ENCODE measurements at regions not wholly inside any gene's neighbourhood (a gene's known extent, or its start where the extent isn't known, plus 50 kb on each side); places are given as distances from the start of the nearest gene placed in this dataset.
"Not testable (repeated sequence)": the region's sequence is repeated elsewhere in the genome, so short reads cannot be mapped to it uniquely, and the experiment has no call there.

DNA sequence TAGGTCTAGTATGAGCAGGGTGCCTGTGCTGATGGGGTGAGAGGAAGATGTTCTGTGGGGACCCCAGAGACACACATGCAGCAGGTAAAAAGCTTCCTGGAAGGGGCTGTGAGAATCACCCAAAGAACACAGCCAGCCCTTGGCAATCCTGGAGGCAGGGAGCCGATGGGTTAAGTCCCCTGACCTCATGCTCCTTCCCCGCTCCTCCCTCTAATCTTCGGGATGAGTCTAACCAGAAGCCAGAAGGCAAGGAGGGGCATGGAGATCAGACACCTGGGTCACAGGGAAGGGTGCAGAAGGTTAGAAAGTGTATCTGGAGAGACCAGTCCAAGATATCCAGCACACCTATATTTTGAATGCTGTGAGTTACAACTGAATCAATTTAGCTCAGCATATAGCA, 274.1 kb upstream of the PAPPA start:
- TF ChIP-seq, protein P1, sequence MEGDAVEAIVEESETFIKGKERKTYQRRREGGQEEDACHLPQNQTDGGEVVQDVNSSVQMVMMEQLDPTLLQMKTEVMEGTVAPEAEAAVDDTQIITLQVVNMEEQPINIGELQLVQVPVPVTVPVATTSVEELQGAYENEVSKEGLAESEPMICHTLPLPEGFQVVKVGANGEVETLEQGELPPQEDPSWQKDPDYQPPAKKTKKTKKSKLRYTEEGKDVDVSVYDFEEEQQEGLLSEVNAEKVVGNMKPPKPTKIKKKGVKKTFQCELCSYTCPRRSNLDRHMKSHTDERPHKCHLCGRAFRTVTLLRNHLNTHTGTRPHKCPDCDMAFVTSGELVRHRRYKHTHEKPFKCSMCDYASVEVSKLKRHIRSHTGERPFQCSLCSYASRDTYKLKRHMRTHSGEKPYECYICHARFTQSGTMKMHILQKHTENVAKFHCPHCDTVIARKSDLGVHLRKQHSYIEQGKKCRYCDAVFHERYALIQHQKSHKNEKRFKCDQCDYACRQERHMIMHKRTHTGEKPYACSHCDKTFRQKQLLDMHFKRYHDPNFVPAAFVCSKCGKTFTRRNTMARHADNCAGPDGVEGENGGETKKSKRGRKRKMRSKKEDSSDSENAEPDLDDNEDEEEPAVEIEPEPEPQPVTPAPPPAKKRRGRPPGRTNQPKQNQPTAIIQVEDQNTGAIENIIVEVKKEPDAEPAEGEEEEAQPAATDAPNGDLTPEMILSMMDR (IDR thresholded peaks at IDR 0.05; ENCODE audit: low read depth, low read length), result no peak
- no peak for DNase-seq (ENCODE audit: extremely low read depth, low read depth)

DNA sequence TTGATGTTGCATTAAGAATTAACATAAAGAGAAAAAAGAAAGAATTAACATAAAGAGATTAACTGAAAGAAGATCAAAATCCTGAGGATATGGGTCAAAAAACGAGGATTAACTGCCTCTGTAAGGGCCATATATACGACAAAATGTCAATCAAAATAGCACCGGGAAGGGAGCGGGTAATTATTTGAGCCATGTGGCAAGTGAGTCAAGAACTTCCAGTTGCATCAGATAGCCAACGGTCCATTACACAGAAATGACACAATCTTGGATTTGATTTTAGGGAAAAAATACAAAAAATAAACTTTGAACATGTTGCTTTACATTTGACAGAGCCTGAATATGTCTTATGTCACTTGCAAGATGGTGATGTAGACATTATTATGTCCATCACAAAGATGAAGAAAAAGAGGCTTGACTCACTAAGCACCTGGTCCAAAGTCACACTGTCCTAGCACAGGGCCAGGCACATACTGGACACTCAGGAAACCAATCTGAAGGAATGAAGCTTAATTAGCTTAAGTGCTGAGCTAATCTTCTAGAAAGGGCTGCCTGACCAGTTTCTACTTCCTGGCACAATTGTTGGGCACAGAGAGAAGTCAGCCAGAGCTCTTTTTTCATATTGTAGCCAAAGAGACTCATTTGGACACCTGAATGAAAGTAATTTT, 273.2 kb upstream of the PAPPA start:
- TF ChIP-seq, protein P1 (IDR thresholded peaks at IDR 0.05; ENCODE audit: low read depth, low read length), result no peak
- DNase-seq (ENCODE audit: extremely low read depth, low read depth), result no peak

DNA sequence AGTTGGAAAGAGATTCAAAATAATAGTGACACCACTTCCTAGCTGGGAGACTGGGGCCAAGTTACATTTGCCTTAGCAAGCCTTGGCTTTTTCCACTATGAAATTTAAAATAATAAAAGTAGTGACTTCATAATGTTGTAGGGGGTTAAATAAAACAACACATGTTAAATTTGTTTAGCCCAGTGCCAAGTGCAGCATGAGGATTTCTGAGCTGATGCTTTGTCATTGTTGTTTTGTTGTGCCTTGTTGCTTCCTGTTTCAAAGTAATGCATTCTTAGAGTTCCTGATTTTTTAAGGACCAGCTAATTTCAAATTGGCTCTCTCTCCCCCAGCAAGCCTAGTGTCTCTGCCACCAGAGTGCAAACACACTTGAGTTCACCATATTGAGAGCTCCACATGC, 270.7 kb upstream of the PAPPA start:
- peak; percentile 27 for DNase-seq (ENCODE audit: extremely low read depth, low read depth)

DNA sequence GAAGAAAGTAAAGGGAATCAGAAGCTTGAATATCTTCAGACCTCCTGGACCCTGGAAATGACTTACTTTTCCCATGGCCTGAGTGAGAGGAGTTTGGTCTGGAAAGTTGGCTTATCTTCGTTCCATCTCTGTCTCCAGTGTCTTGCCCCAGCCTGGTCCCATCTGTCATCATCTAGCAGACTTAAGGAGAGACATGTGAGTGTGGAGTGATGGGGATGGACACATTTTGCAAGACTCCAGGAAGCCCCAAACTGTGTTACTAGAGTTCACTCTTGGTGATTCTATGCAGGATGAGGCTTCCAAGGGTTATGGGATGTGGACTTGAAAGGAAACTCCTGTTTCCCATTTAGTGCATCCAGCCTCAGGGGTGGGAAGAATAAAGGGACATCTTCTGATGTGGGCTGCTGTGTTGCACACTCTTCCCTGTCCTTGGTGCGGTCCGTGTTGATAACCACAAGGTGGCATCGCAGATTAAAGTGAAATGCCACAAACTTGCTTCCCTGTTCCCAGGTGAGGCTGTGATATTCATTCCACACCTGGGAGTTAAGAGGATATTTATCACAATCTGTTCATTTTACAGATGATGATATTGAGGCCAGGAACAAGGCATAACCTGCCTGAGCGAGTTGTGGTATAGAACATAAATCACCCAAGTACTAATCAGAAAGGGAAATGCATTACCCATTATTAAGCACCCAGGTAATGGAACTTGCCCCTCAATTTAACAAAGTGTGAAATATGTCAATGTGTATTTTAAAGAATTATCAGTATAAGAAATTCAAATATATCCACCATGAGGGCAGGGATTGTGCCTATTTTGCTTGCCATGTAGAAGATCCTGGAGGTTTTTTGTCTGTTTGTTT, 269.9 kb upstream of the PAPPA start:
- TF ChIP-seq, protein P1 (IDR thresholded peaks at IDR 0.05; ENCODE audit: low read depth, low read length), result peak; percentile 66
- DNase-seq (ENCODE audit: extremely low read depth, low read depth), result peak; percentile 25

More for the DNA sequence above, 270.7 kb upstream of the PAPPA start:
- TF ChIP-seq, protein P1 (IDR thresholded peaks at IDR 0.05; ENCODE audit: low read depth, low read length), result no peak

DNA sequence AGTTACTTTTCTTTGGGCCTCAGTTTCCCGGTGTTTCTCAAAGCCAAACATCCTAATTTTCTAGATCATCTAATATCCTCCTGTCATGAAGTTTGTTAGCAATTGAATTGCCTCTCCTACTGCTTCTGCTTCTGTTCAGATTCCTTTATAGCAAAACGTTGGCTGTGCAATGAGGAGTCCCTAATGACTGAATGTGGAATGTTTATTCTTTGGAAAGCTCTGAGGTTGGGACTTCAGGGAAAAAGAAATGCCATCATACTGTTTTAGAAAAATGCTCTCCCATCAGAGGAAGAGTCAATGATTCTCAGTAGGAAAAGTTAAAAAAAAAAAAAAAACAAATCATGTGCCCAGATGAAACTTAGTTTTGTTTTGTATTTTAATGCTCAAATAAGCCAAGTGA, 268.7 kb upstream of the PAPPA start:
- TF ChIP-seq, protein P1 (IDR thresholded peaks at IDR 0.05; ENCODE audit: low read depth, low read length), result no peak
- no peak for DNase-seq (ENCODE audit: extremely low read depth, low read depth)

DNA sequence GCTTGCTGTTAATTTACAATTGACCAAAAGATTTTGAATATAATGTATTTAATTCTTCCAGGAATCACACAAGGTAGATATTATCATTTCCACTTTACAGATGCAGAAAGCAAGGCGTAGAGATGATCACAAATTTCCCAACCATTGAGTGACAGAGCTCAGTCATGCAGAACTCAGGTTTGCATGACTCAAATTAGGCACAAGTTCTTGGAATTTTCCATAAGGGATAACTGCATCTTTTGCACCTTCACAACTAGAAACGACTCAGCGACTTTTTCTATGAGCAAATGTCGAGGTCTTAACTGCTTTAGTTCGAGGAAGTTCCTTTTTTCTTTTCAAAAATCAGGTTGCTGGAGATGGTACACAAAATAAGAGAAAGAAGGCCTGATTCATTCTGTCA, 265.5 kb upstream of the PAPPA start:
- TF ChIP-seq, protein P1 (IDR thresholded peaks at IDR 0.05; ENCODE audit: low read depth, low read length), result no peak
- DNase-seq (ENCODE audit: extremely low read depth, low read depth), result no peak

DNA sequence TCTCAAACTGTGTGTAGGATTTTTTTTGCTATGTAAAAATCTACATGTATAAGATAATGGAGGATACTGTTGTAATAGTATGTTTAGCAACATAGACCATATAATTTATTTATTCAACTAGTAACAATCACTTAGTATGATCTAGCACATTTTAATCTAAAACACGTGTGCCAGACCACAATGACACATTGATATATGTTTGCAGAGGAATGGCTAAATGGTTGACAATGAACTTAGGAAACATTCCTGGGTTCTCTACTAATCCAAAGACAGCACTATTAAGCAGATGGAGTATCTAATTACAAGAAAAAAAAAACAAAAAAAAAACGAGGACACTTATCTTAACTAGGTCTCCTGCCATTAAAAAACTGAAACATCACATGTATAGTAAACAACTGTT, 261.7 kb upstream of the PAPPA start:
- DNase-seq (ENCODE audit: extremely low read depth, low read depth), result peak; percentile 62
- TF ChIP-seq, protein P1 (IDR thresholded peaks at IDR 0.05; ENCODE audit: low read depth, low read length), result no peak

DNA sequence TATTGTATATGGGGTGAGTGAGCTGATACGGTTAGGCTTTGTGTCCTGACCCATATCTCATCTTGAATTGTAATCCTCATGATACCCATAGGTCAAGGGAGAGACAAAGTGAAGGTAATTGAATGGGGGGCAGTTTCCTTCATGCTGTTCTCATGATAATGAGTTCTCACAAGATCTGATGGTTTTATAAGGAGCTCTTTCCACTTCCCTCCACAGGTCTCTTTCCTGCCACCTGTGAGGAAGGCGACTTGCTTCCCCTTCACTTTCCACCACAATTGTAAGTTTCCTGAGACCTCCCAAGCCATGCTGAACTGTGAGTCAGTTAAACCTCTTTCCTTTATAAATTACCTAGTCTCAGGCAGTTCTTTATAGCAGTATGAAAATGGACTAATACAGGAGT, 255.1 kb upstream of the PAPPA start:
- not testable (repeated sequence) for DNase-seq (ENCODE audit: extremely low read depth, low read depth)

Data from AG09319 (cell line).